OCI-LY3 (cell line): ENCODE measurements at regions not wholly inside any gene's neighbourhood (a gene's known extent, or its start where the extent isn't known, plus 50 kb on each side); places are given as distances from the start of the nearest gene placed in this dataset.

Experiments used
- H2AFZ ChIP-seq: fragments of 200-600, 300-600 bp; shearing (Covaris generic); 2 replicates; pipeline ENCODE4 v1.6.0; 2014; ENCODE audit warnings: antibody characterized with exemption, low read depth, low read length
- H3K27ac ChIP-seq: fragments of 200-600, 300-600 bp; sonication (generic); 2 replicates; pipeline ENCODE4 v1.5.1; 2014; ENCODE audit warnings: mild to moderate bottlenecking, low read length, moderate library complexity, mixed read lengths
- H3K27me3 ChIP-seq: fragments of 200-600, 300-600 bp; sonication (generic); 2 replicates; pipeline ENCODE4 v1.6.1; 2014; ENCODE audit warnings: low read depth, low read length, mixed read lengths
- H3K36me3 ChIP-seq: fragments of 200-600, 300-600 bp; sonication (generic); replicated peaks from 2 replicates; pipeline ENCODE3; 2014; ENCODE audit warnings: low read depth, low read length, mixed read lengths
- H3K4me1 ChIP-seq: fragments of 300-600, 200-600 bp; sonication (generic); 2 replicates; pipeline ENCODE4 v1.6.1; 2014; ENCODE audit warnings: low read length, mixed read lengths
- H3K4me2 ChIP-seq: fragments of 200-600, 300-600 bp; sonication (generic); 2 replicates; pipeline ENCODE4 v1.6.1; 2014; ENCODE audit warnings: low read length, mixed read lengths
- H3K4me3 ChIP-seq: fragments of 300-600, 200-600 bp; sonication (generic); 2 replicates; pipeline ENCODE4 v1.5.1; 2014; ENCODE audit warnings: antibody characterized with exemption, mild to moderate bottlenecking, low read length, moderate library complexity
- H3K79me2 ChIP-seq: fragments of 300-600, 200-600 bp; shearing (Covaris generic); 2 replicates; pipeline ENCODE4 v1.6.1; 2014; ENCODE audit warnings: mild to moderate bottlenecking, low read length, mixed read lengths
- H3K9ac ChIP-seq: fragments of 300-600, 200-600 bp; shearing (Covaris generic); 2 replicates; pipeline ENCODE4 v1.6.0; 2014; ENCODE audit warnings: mild to moderate bottlenecking, low read length, moderate library complexity
- H3K9me3 ChIP-seq: fragments of 200-600, 300-600 bp; shearing (Covaris generic); 2 replicates; pipeline ENCODE4 v1.6.1; 2014; ENCODE audit warnings: low read length, mixed read lengths; ENCODE audit not compliant: insufficient read depth
- H4K20me1 ChIP-seq: fragments of 200-600, 300-600 bp; sonication (generic); 2 replicates; pipeline ENCODE4 v1.6.1; 2016; ENCODE audit warnings: low read length, mixed read lengths; ENCODE audit not compliant: insufficient read depth
- EZH2phosphoT487 ChIP-seq: fragments of 200-600 bp; shearing (Covaris generic); IDR thresholded peaks from 2 replicates; pipeline ENCODE4 v1.6.1; 2018; ENCODE audit warnings: antibody characterized with exemption, mixed run types, low read depth
- TF ChIP-seq, protein P1 (sequence below): fragments of 200-600, 300-600 bp; sonication (generic); IDR thresholded peaks from 2 replicates; pipeline ENCODE4 v1.5.1; 2014; ENCODE audit warnings: antibody characterized with exemption, low read length, low read depth

DNA sequence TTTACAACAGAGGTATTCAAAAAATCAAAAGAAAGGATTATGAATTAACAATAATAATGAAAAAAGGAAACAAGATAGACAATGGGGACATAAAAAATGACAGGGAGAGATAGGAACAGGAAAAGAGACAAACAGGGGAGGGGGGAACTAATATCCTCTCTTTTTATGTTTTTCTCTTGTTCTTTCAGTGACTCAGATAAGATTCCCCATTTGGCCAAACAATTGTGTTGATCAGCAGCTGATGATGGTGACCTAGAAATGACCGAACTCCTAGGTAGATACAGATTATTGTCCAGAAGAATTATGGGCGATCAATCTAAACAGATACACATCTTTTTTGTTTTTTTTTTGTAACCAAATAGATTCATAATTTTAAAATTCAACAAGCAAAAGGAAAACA lies 1277.2 kb upstream of the FLRT2 start:
- no peaks in the 10 kb centered on the region for H3K9me3 ChIP-seq

DNA sequence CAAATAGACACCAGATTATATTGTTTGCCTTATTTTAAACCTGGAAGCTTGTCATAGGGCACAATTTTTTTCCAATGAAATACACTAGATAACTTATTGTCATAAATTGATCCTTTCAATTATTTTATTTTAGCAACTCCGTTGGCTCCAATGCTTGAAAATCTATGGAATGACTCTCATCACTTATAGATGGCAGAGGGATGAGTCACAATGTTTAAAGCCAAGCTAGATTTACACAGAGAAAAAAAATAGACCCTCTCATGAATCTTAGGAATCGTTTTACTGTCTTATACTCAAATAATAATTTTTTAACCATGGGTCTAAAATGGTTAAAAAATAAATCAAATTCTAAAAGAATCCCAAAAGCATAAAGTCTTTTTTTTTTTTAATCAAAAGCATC lies 1276.6 kb upstream of the FLRT2 start:
- TF ChIP-seq EZH2phosphoT487, result no peak
- TF ChIP-seq, protein P1, sequence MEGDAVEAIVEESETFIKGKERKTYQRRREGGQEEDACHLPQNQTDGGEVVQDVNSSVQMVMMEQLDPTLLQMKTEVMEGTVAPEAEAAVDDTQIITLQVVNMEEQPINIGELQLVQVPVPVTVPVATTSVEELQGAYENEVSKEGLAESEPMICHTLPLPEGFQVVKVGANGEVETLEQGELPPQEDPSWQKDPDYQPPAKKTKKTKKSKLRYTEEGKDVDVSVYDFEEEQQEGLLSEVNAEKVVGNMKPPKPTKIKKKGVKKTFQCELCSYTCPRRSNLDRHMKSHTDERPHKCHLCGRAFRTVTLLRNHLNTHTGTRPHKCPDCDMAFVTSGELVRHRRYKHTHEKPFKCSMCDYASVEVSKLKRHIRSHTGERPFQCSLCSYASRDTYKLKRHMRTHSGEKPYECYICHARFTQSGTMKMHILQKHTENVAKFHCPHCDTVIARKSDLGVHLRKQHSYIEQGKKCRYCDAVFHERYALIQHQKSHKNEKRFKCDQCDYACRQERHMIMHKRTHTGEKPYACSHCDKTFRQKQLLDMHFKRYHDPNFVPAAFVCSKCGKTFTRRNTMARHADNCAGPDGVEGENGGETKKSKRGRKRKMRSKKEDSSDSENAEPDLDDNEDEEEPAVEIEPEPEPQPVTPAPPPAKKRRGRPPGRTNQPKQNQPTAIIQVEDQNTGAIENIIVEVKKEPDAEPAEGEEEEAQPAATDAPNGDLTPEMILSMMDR, result no peak
- H3K9ac ChIP-seq, result no peak overlapping the region
- no peaks in the 10 kb centered on the region for H3K9me3 ChIP-seq
- H3K27me3 ChIP-seq, result no peaks in the 10 kb centered on the region
- H3K4me2 ChIP-seq, result no peak overlapping the region
- no peaks in the 10 kb centered on the region for H3K36me3 ChIP-seq
- H3K4me1 ChIP-seq, result no peaks in the 10 kb centered on the region
- H3K79me2 ChIP-seq, result no peaks in the 10 kb centered on the region
- H3K4me3 ChIP-seq, result no peak overlapping the region
- H3K27ac ChIP-seq, result no peak overlapping the region
- no peaks in the 10 kb centered on the region for H4K20me1 ChIP-seq
- no peak overlapping the region for H2AFZ ChIP-seq

More for the DNA sequence above, 1277.2 kb upstream of the FLRT2 start:
- Histone ChIP-seq H3K27ac (no peak overlapping the region), H2AFZ (no peak overlapping the region), H3K4me1 (no peaks in the 10 kb centered on the region), H4K20me1 (no peaks in the 10 kb centered on the region), H3K9ac (no peak overlapping the region), H3K27me3 (no peaks in the 10 kb centered on the region), H3K79me2 (no peaks in the 10 kb centered on the region), H3K4me3 (no peak overlapping the region), H3K4me2 (no peak overlapping the region), H3K36me3 (no peaks in the 10 kb centered on the region)
- TF ChIP-seq, protein P1, result no peak
- TF ChIP-seq EZH2phosphoT487, result no peak

DNA sequence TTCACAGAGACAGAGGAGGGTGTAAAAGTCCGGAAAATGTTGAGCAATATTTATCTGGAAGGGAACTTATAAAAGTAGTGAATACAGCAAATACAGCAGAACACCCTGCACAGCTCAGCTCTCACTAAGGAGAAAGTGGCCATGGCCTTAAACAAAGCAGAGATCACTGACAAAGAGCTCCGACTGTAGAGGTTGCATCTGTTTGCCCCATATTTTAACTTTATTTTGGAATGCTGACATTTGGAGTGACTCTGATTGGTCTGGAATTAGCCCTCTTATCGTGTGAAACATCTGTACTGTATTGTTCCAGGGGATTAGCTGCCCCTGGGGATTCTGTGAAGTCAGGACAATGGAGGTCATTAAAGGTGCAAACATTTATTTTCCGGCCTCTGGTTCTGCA lies 1275.7 kb upstream of the FLRT2 start:
- TF ChIP-seq, protein P1, result no peak
- TF ChIP-seq EZH2phosphoT487, result no peak
- Histone ChIP-seq H3K27me3 (no peaks in the 10 kb centered on the region), H3K4me1 (no peaks in the 10 kb centered on the region), H3K36me3 (no peaks in the 10 kb centered on the region), H3K9ac (no peak overlapping the region), H3K9me3 (no peaks in the 10 kb centered on the region), H3K4me3 (no peak overlapping the region), H3K27ac (no peak overlapping the region), H4K20me1 (no peaks in the 10 kb centered on the region), H3K79me2 (no peaks in the 10 kb centered on the region), H3K4me2 (no peak overlapping the region), H2AFZ (no peak overlapping the region)

GRCh38 chr14:84262932-84263331 lies 1267.0 kb upstream of the FLRT2 start:
- no peak overlapping the region for H3K9ac ChIP-seq
- TF ChIP-seq, protein P1, result no peak
- TF ChIP-seq EZH2phosphoT487, result no peak
- H4K20me1 ChIP-seq, result no peaks in the 10 kb centered on the region
- H3K4me1 ChIP-seq, result no peaks in the 10 kb centered on the region
- H3K27me3 ChIP-seq, result no peaks in the 10 kb centered on the region
- no peaks in the 10 kb centered on the region for H3K9me3 ChIP-seq
- H3K4me3 ChIP-seq, result no peak overlapping the region
- no peaks in the 10 kb centered on the region for H3K79me2 ChIP-seq
- no peak overlapping the region for H3K27ac ChIP-seq
- H3K36me3 ChIP-seq, result no peaks in the 10 kb centered on the region
- H2AFZ ChIP-seq, result no peak overlapping the region
- no peak overlapping the region for H3K4me2 ChIP-seq
